Neural progenitor cell (in vitro differentiated cells): ENCODE measurements at regions not wholly inside any gene's neighbourhood (a gene's known extent, or its start where the extent isn't known, plus 50 kb on each side); places are given as distances from the start of the nearest gene placed in this dataset.

Source experiments
- EZH2 ChIP-seq: fragments of 200-600 bp; sonication (generic); IDR thresholded peaks from 2 replicates; pipeline ENCODE4 v1.6.1; 2017; ENCODE audit warnings: antibody characterized with exemption, mild to moderate bottlenecking, moderate library complexity
- EZH2phosphoT487 ChIP-seq: fragments of 200-600 bp; sonication (generic); IDR thresholded peaks from 2 replicates; pipeline ENCODE4 v1.6.1; 2017; ENCODE audit warnings: antibody characterized with exemption
- TF ChIP-seq, protein P1 (sequence below): fragments of 200-600 bp; sonication (generic); IDR thresholded peaks from 2 replicates; pipeline ENCODE4 v1.5.1; 2017; ENCODE audit warnings: antibody characterized with exemption, mild to moderate bottlenecking

GRCh38 chr2:174668075-174668474, 70.5 kb upstream of the WIPF1 start:
- TF ChIP-seq, protein P1, sequence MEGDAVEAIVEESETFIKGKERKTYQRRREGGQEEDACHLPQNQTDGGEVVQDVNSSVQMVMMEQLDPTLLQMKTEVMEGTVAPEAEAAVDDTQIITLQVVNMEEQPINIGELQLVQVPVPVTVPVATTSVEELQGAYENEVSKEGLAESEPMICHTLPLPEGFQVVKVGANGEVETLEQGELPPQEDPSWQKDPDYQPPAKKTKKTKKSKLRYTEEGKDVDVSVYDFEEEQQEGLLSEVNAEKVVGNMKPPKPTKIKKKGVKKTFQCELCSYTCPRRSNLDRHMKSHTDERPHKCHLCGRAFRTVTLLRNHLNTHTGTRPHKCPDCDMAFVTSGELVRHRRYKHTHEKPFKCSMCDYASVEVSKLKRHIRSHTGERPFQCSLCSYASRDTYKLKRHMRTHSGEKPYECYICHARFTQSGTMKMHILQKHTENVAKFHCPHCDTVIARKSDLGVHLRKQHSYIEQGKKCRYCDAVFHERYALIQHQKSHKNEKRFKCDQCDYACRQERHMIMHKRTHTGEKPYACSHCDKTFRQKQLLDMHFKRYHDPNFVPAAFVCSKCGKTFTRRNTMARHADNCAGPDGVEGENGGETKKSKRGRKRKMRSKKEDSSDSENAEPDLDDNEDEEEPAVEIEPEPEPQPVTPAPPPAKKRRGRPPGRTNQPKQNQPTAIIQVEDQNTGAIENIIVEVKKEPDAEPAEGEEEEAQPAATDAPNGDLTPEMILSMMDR, result no peak
- TF ChIP-seq EZH2phosphoT487, result no peak
- no peak for TF ChIP-seq EZH2
